Loucy (cell line): ENCODE measurements at regions not wholly inside any gene's neighbourhood (a gene's known extent, or its start where the extent isn't known, plus 50 kb on each side); places are given as distances from the start of the nearest gene placed in this dataset.
"Not testable (repeated sequence)": the region's sequence is repeated elsewhere in the genome, so short reads cannot be mapped to it uniquely, and the experiment has no call there.

ENCODE experiments used
- H2AFZ ChIP-seq: fragments of 200-600 bp; sonication (generic); 2 replicates; pipeline ENCODE4 v1.6.0; 2016; ENCODE audit warnings: antibody characterized with exemption, mild to moderate bottlenecking, low read length, moderate library complexity
- H3F3A ChIP-seq: fragments of 200-600 bp; 2 replicates; pipeline ENCODE4 v1.6.0; 2016; ENCODE audit warnings: antibody characterized with exemption, low read depth, mild to moderate bottlenecking
- H3K27me3 ChIP-seq: fragments of 200-600 bp; sonication (generic); 2 replicates; pipeline ENCODE4 v1.6.1; 2014; ENCODE audit warnings: low read length, mild to moderate bottlenecking; ENCODE audit not compliant: insufficient read depth, poor library complexity, severe bottlenecking
- H3K36me3 ChIP-seq: fragments of 200-600 bp; sonication (generic); 2 replicates; pipeline ENCODE4 v1.6.1; 2016; ENCODE audit warnings: low read length; ENCODE audit not compliant: insufficient read depth
- H3K4me1 ChIP-seq: fragments of 200-600 bp; sonication (generic); 2 replicates; pipeline ENCODE4 v1.5.1; 2014; ENCODE audit warnings: low read length, mild to moderate bottlenecking; ENCODE audit not compliant: insufficient read depth, poor library complexity, severe bottlenecking
- H3K4me2 ChIP-seq: fragments of 200-600 bp; sonication (generic); 2 replicates; pipeline ENCODE4 v1.6.0; 2014; ENCODE audit warnings: antibody characterized with exemption, low read length, low read depth, mild to moderate bottlenecking; ENCODE audit not compliant: poor library complexity, severe bottlenecking
- H3K4me3 ChIP-seq: fragments of 200-600 bp; sonication (generic); 2 replicates; pipeline ENCODE4 v1.5.1; 2014; ENCODE audit warnings: low read length, mild to moderate bottlenecking, mixed read lengths; ENCODE audit not compliant: poor library complexity, severe bottlenecking
- H3K79me2 ChIP-seq: fragments of 200-600 bp; sonication (generic); 2 replicates; pipeline ENCODE4 v1.6.1; 2014; ENCODE audit warnings: low read length; ENCODE audit not compliant: insufficient read depth
- H3K9ac ChIP-seq: fragments of 200-600 bp; sonication (generic); 2 replicates; pipeline ENCODE4 v1.6.0; 2014; ENCODE audit warnings: mild to moderate bottlenecking, low read depth, low read length, moderate library complexity; ENCODE audit not compliant: poor library complexity, severe bottlenecking
- H3K9me2 ChIP-seq: fragments of 200-600 bp; sonication (generic); replicated peaks from 2 replicates; pipeline ENCODE4 v1.6.1; 2016; ENCODE audit warnings: low read depth, low read length, mixed read lengths
- H3K9me3 ChIP-seq: fragments of 200-600 bp; sonication (generic); 2 replicates; pipeline ENCODE4 v1.6.1; 2014; ENCODE audit warnings: mild to moderate bottlenecking, antibody characterized with exemption, low read length, low read depth; ENCODE audit not compliant: insufficient read depth
- H4K20me1 ChIP-seq: fragments of 200-600 bp; sonication (generic); 2 replicates; pipeline ENCODE4 v1.6.0; 2014; ENCODE audit warnings: antibody characterized with exemption, low read length, mild to moderate bottlenecking; ENCODE audit not compliant: insufficient read depth, poor library complexity, severe bottlenecking
- EZH2phosphoT487 ChIP-seq: fragments of 200-600 bp; IDR thresholded peaks from 2 replicates; pipeline ENCODE4 v1.6.1; 2018; ENCODE audit warnings: antibody characterized with exemption, mild to moderate bottlenecking, moderate library complexity, borderline replicate concordance
- TF ChIP-seq, protein P1 (sequence below): fragments of 200-600 bp; sonication (generic); conservative IDR thresholded peaks from 2 replicates; pipeline ENCODE4 v1.5.1; 2014; ENCODE audit warnings: mild to moderate bottlenecking, antibody characterized with exemption, low read length

- no peaks in the 10 kb centered on the region for H3K9me3 ChIP-seq
- no peaks in the 10 kb centered on the region for H4K20me1 ChIP-seq
- H3F3A ChIP-seq: no peaks in the 10 kb centered on the region
- H3K4me3 ChIP-seq: no peak overlapping the region
- no peaks in the 10 kb centered on the region for H3K36me3 ChIP-seq
- peaks cover 5% of the 10 kb centered on the region for H3K4me1 ChIP-seq
- no peak overlapping the region for H2AFZ ChIP-seq
- H3K9ac ChIP-seq: no peak overlapping the region
- H3K79me2 ChIP-seq: no peaks in the 10 kb centered on the region
- TF ChIP-seq, protein P1, sequence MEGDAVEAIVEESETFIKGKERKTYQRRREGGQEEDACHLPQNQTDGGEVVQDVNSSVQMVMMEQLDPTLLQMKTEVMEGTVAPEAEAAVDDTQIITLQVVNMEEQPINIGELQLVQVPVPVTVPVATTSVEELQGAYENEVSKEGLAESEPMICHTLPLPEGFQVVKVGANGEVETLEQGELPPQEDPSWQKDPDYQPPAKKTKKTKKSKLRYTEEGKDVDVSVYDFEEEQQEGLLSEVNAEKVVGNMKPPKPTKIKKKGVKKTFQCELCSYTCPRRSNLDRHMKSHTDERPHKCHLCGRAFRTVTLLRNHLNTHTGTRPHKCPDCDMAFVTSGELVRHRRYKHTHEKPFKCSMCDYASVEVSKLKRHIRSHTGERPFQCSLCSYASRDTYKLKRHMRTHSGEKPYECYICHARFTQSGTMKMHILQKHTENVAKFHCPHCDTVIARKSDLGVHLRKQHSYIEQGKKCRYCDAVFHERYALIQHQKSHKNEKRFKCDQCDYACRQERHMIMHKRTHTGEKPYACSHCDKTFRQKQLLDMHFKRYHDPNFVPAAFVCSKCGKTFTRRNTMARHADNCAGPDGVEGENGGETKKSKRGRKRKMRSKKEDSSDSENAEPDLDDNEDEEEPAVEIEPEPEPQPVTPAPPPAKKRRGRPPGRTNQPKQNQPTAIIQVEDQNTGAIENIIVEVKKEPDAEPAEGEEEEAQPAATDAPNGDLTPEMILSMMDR: no peak
- no peak for TF ChIP-seq EZH2phosphoT487
- no peak overlapping the region for H3K4me2 ChIP-seq
- H3K9me2 ChIP-seq: no peaks in the 10 kb centered on the region
- H3K27me3 ChIP-seq: no peaks in the 10 kb centered on the region
Measured at GRCh38 chr6:11419763-11420453, 117.6 kb upstream of the TMEM170B start.

GRCh38 chr6:11418290-11418905, 119.2 kb upstream of the TMEM170B start:
- H2AFZ ChIP-seq: no peak overlapping the region
- H3K79me2 ChIP-seq: no peaks in the 10 kb centered on the region
- no peaks in the 10 kb centered on the region for H3F3A ChIP-seq
- H3K36me3 ChIP-seq: no peaks in the 10 kb centered on the region
- peaks cover 18% of the 10 kb centered on the region for H3K4me1 ChIP-seq
- no peaks in the 10 kb centered on the region for H3K9me2 ChIP-seq
- H3K27me3 ChIP-seq: no peaks in the 10 kb centered on the region
- no peak overlapping the region for H3K9ac ChIP-seq
- no peaks in the 10 kb centered on the region for H3K9me3 ChIP-seq
- TF ChIP-seq EZH2phosphoT487: no peak
- TF ChIP-seq, protein P1: no peak
- no peak overlapping the region for H3K4me2 ChIP-seq
- H3K4me3 ChIP-seq: no peak overlapping the region
- H4K20me1 ChIP-seq: no peaks in the 10 kb centered on the region

DNA sequence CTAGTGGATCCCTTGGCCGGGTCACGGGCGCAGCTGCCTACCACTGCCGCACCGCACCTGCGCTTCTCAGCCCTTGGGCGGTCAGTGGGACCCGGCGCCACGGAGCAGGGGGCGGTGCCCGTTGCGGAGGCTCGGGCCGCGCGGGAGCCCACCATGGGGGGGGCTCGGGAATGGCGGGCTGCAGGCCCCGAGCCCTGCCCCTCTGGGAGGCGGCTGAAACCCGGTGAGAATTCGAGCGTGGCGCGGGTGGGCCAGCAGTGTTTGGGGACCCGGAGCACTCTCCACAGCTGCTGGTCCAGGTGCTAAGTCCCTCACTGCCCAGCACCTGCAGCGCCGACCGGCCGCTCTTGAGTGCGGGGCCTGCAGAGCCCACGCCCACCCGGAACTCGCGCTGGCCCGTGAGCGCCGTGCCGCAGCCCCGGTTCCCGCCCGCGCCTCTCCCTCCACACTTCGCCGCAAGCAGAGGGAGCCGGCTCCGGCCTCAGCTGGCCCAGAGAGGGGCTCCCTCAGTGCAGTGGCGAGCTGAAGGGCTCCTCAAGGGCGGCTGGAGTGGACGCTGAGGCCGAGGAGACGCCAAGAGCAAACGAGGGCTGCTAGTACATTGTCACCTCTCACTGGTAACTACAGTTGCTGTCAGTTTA, 120.5 kb upstream of the TMEM170B start:
- no peak for TF ChIP-seq EZH2phosphoT487
- TF ChIP-seq, protein P1: 0 out of 2 replicates have a peak, but pooled peaks have one; percentile 13
- Histone ChIP-seq H3K4me1 (peaks cover 22% of the 10 kb centered on the region), H3K9ac (no peak overlapping the region), H3K9me3 (no peaks in the 10 kb centered on the region), H3F3A (no peaks in the 10 kb centered on the region), H3K27me3 (no peaks in the 10 kb centered on the region), H3K4me2 (no peak overlapping the region), H3K9me2 (no peaks in the 10 kb centered on the region), H3K36me3 (no peaks in the 10 kb centered on the region), H3K4me3 (no peak overlapping the region), H2AFZ (no peak overlapping the region), H3K79me2 (no peaks in the 10 kb centered on the region), H4K20me1 (no peaks in the 10 kb centered on the region)

DNA sequence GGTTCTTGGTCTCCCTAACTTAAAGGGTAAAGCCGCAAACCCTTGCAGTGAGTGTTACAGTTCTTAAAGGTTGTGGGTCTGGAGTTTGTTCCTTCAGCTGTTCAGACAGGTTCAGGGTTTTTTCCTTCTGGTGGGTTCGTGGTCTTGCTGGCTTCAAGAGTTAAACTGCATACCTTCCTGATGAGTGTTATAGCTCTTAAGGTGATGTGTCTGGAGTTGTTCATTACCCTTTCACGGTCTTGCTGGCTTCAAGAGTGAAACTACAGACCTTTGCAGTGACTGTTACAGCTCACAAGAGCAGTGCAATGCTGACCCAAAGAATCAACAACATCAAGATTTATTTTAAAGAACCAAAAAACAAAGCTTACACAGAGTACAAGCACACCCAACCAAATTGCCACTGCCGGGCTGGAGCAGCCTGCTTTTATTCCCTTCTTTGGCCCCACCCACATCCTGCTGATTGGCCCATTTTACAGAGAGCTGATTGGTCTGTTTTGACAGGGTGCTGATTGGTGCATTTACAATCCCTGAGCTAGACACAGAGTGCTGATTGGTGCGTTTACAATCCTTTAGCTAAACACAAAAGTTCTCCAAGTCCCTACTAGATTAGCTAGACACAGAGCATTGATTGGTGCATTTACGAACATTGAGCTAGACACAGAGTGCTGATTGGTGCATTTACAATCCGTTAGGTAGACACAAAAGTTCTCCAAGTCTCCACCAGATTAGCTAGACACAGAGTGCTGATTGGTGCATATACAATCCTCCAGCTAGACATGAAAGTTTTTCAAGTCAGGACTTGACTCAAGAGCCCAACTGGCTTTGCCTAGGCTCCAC, 121.2 kb upstream of the TMEM170B start:
- H3K27me3 ChIP-seq, H3K4me2 ChIP-seq, H2AFZ ChIP-seq: not testable (repeated sequence)

More for the DNA sequence above, 121.2 kb upstream of the TMEM170B start:
- H3K9me3 ChIP-seq, H4K20me1 ChIP-seq, H3K4me3 ChIP-seq, H3K36me3 ChIP-seq, H3K9ac ChIP-seq, H3K9me2 ChIP-seq, H3K79me2 ChIP-seq, H3F3A ChIP-seq: not testable (repeated sequence)
- peaks cover 28% of the 10 kb centered on the region for H3K4me1 ChIP-seq
